Suprapubic skin (tissue), 3 donors: ENCODE measurements at regions not wholly inside any gene's neighbourhood (a gene's known extent, or its start where the extent isn't known, plus 50 kb on each side); places are given as distances from the start of the nearest gene placed in this dataset.

Experiments
- CTCF ChIP-seq, 2 donors: fragments of 200-600 bp in 1 of 2; fragments of 450-650 bp in 1 of 2; sonication (generic) in 1 of 2; IDR thresholded peaks; one replicate each; pipeline ENCODE4 v1.5.1; 2016 to 2019; ENCODE audit warnings: antibody characterized with exemption in 2 of 2, mild to moderate bottlenecking in 1 of 2, moderate library complexity in 1 of 2
- EP300 ChIP-seq: sonication (generic); formaldehyde crosslinking; IDR thresholded peaks from one replicate; pipeline ENCODE4 v1.6.1; 2017; ENCODE audit warnings: antibody characterized with exemption
- POLR2A ChIP-seq, 2 donors: fragments of 450-650 bp; IDR thresholded peaks; one replicate each; pipeline ENCODE4 v1.6.1; 2017; ENCODE audit warnings: antibody characterized with exemption in 2 of 2, mild to moderate bottlenecking in 2 of 2, moderate library complexity in 2 of 2

GRCh38 chr11:80227915-80228314 is 787.1 kb upstream of the TENM4 start:
- TF ChIP-seq POLR2A (IDR thresholded peaks at IDR 0.05) (no peak), CTCF (IDR thresholded peaks at IDR 0.05) (no peak), EP300 (no peak)
